Nephron (organoid): ENCODE measurements at regions not wholly inside any gene's neighbourhood (a gene's known extent, or its start where the extent isn't known, plus 50 kb on each side); places are given as distances from the start of the nearest gene placed in this dataset.
A peak's percentile ranks its signal among the peaks of the same experiment; 100 is the strongest.

Experiments
- H3K27ac Mint-ChIP-seq, 3 experiments: 2 replicates each; pipeline ENCODE4 v1.8.0; 2020; ENCODE audit warnings: mixed read lengths in 3 of 3, mild to moderate bottlenecking in 2 of 3, moderate library complexity in 1 of 3
- H3K27me3 Mint-ChIP-seq: 2 replicates; pipeline ENCODE4 v1.8.0; 2021; ENCODE audit warnings: low read depth, mild to moderate bottlenecking, moderate library complexity, mixed read lengths
- H3K36me3 Mint-ChIP-seq: 2 replicates; pipeline ENCODE4 v1.8.0; 2020; ENCODE audit warnings: low read depth, mixed read lengths
- H3K4me1 Mint-ChIP-seq: 2 replicates; pipeline ENCODE4 v1.8.0; 2020; ENCODE audit warnings: mixed read lengths
- H3K4me3 Mint-ChIP-seq, 3 experiments: 2 replicates each; pipeline ENCODE4 v1.8.0; 2020; ENCODE audit warnings: mild to moderate bottlenecking in 3 of 3, mixed read lengths in 3 of 3, moderate library complexity in 2 of 3
- H3K9me3 Mint-ChIP-seq: 2 replicates; pipeline ENCODE4 v1.8.0; 2020; ENCODE audit warnings: mixed read lengths
- TF ChIP-seq, protein P1 (sequence below), 3 experiments: fragments of 200-600 bp; sonication (generic); IDR thresholded peaks; one replicate each; pipeline ENCODE4 v1.5.0; 2021; ENCODE audit warnings: antibody characterized with exemption in 3 of 3; ENCODE audit not compliant: unreplicated experiment in 3 of 3

DNA sequence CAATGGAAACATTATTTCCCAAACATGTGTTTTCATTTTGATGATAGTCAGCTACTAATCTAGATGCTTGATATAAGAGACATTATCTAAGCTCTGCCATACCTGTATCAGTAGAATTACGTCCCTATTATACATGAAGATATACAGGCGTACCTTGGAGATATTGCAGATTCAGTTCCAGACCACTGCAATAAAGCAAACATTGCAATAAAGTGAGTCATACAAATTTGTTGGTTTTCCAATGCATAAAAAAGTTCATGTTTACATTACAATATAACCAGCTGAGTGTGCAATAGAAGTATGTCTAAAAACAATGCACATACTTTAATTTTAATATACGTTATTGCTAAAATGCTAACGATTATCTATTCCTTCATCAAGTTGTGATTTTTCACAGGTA is 236.0 kb upstream of the ZNF717 start:
- no peaks in the 10 kb centered on the region for H3K27me3 Mint-ChIP-seq
- no peaks in the 10 kb centered on the region for H3K4me1 Mint-ChIP-seq
- no peaks in the 10 kb centered on the region for H3K36me3 Mint-ChIP-seq
- TF ChIP-seq, protein P1, sequence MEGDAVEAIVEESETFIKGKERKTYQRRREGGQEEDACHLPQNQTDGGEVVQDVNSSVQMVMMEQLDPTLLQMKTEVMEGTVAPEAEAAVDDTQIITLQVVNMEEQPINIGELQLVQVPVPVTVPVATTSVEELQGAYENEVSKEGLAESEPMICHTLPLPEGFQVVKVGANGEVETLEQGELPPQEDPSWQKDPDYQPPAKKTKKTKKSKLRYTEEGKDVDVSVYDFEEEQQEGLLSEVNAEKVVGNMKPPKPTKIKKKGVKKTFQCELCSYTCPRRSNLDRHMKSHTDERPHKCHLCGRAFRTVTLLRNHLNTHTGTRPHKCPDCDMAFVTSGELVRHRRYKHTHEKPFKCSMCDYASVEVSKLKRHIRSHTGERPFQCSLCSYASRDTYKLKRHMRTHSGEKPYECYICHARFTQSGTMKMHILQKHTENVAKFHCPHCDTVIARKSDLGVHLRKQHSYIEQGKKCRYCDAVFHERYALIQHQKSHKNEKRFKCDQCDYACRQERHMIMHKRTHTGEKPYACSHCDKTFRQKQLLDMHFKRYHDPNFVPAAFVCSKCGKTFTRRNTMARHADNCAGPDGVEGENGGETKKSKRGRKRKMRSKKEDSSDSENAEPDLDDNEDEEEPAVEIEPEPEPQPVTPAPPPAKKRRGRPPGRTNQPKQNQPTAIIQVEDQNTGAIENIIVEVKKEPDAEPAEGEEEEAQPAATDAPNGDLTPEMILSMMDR (IDR thresholded peaks at IDR 0.05; ENCODE audit: unreplicated experiment in 3 of 3): no peak
- no peak overlapping the region for H3K27ac Mint-ChIP-seq
- no peak overlapping the region for H3K4me3 Mint-ChIP-seq
- H3K9me3 Mint-ChIP-seq: no peaks in the 10 kb centered on the region

DNA sequence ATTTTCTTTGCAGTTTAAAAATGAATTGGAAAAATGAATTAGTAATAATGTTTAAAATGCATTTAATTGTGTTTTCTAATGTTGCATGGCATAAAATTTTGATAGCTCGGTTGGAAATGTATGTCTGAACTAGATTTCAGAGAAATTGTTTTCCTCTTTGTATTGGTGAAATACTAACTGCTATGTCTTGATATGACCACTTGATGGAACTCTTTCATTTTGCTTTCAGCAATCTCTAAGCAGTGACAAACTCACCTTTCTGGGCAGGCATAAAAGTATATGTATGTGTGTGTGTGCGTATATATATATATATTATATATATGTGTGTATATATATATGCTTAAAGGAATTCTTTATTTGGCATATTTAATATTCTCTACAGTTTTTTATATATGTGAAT is 239.3 kb upstream of the ZNF717 start:
- TF ChIP-seq, protein P1 (IDR thresholded peaks at IDR 0.05; ENCODE audit: unreplicated experiment in 3 of 3): peak; percentile 47 to 68 (median 57)
- Mint-ChIP-seq H3K4me3 (no peak overlapping the region), H3K27me3 (no peaks in the 10 kb centered on the region), H3K4me1 (no peaks in the 10 kb centered on the region), H3K36me3 (no peaks in the 10 kb centered on the region), H3K27ac (no peak overlapping the region), H3K9me3 (peaks cover 6% of the 10 kb centered on the region)

DNA sequence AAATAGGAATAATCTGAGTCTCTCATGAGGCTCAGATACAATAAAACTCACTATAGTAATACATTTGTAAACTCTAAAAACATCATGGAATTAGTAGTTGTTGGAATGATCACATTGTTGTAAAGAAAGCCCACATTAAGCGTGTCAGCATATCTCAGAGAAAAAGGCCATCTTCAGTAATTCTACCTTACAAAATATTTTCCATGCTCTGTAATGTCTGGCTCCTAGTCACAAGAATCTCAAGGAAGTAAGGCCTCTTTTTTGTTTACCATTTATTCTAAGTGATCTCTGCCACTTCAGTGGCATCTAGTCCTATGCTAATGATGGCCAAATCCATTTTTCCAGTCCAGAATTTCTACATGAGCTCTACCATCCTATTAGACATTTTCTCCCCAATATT is 240.2 kb upstream of the ZNF717 start:
- H3K27me3 Mint-ChIP-seq: no peaks in the 10 kb centered on the region
- no peak overlapping the region for H3K4me3 Mint-ChIP-seq
- H3K4me1 Mint-ChIP-seq: no peaks in the 10 kb centered on the region
- TF ChIP-seq, protein P1 (IDR thresholded peaks at IDR 0.05; ENCODE audit: unreplicated experiment in 3 of 3): no peak
- H3K27ac Mint-ChIP-seq: no peak overlapping the region
- H3K9me3 Mint-ChIP-seq: peaks cover 10% of the 10 kb centered on the region
- H3K36me3 Mint-ChIP-seq: no peaks in the 10 kb centered on the region

DNA sequence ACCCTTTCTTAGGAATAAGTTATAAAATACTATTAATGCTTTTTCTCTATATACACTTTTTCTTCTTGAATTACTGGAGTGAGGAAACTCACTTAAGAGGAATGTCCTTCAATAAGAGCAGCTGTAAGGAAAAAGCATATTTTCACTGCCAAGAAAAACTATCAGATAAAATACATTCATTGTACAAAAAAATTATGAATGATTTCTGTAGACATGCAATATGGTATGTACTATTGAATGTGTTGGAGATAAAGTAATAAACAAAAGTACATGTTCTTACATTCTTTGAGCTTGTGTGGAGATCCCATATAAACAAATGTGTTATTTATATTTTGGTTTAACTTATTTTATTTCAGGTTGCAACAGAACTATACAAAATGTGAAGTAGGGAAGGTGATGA is 241.0 kb upstream of the ZNF717 start:
- no peaks in the 10 kb centered on the region for H3K36me3 Mint-ChIP-seq
- no peaks in the 10 kb centered on the region for H3K27me3 Mint-ChIP-seq
- TF ChIP-seq, protein P1 (IDR thresholded peaks at IDR 0.05; ENCODE audit: unreplicated experiment in 3 of 3): no peak
- H3K4me1 Mint-ChIP-seq: no peaks in the 10 kb centered on the region
- no peak overlapping the region for H3K4me3 Mint-ChIP-seq
- peaks cover 13% of the 10 kb centered on the region for H3K9me3 Mint-ChIP-seq
- no peak overlapping the region for H3K27ac Mint-ChIP-seq

DNA sequence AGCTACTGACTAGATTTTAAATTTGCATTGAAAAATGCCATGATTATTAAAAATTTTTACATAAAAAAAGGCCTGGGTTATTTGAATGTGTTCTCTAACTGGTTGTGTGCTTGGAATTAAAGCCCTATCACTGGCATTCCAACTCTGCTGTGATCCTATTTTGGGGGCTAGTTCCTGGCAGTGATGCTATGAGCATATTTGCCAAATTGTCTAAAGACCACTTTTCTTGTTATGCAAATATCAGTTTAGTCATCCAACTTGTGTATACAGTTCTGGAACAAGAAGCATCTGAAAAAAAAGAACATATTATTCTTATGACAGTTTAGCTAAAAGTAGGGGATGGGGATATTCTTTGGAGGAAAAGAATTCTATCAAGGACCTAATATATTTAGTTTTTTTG is 243.4 kb upstream of the ZNF717 start:
- TF ChIP-seq, protein P1 (IDR thresholded peaks at IDR 0.05; ENCODE audit: unreplicated experiment in 3 of 3): no peak
- Mint-ChIP-seq H3K27ac (no peak overlapping the region), H3K36me3 (no peaks in the 10 kb centered on the region)

DNA sequence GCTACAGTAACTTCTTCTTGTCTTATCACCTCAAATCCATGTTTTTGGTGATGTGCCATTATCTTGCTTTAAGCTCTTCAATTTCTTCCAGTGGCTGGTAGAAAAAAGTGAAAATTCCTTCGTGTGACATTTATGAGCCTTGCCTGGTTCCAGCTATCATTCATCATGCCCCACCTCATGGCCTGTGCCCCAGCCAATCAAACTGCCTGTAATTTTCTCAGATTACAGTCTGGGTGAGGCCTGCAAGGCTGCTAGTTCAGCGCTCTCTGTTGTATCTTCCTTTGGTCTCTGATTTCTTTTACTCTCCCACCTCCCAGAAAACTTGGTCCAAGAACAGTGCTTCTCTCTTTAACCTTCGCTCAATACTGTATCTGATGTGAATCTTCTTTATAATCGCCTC is 249.3 kb upstream of the ZNF717 start:
- Mint-ChIP-seq H3K36me3 (no peaks in the 10 kb centered on the region), H3K9me3 (peaks cover 11% of the 10 kb centered on the region), H3K27ac (peak overlapping the region in 1 of 3 experiments; percentile 10), H3K4me3 (no peak overlapping the region), H3K27me3 (no peaks in the 10 kb centered on the region), H3K4me1 (no peaks in the 10 kb centered on the region)
- TF ChIP-seq, protein P1 (IDR thresholded peaks at IDR 0.05; ENCODE audit: unreplicated experiment in 3 of 3): no peak

More for the DNA sequence above, 243.4 kb upstream of the ZNF717 start:
- no peaks in the 10 kb centered on the region for H3K27me3 Mint-ChIP-seq
- no peak overlapping the region for H3K4me3 Mint-ChIP-seq
- no peaks in the 10 kb centered on the region for H3K4me1 Mint-ChIP-seq
- peaks cover 13% of the 10 kb centered on the region for H3K9me3 Mint-ChIP-seq
